Keratinocyte (primary cell): ENCODE measurements at regions not wholly inside any gene's neighbourhood (a gene's known extent, or its start where the extent isn't known, plus 50 kb on each side); places are given as distances from the start of the nearest gene placed in this dataset.

Source experiments
- EZH2 ChIP-seq: IDR thresholded peaks from one replicate; pipeline ENCODE4 v1.6.1; 2012; ENCODE audit warnings: inconsistent platforms, mild to moderate bottlenecking, low read length, moderate library complexity
- TF ChIP-seq, protein P1 (sequence below), 3 experiments: IDR thresholded peaks in 1 of 3; conservative IDR thresholded peaks in 1 of 3; optimal IDR thresholded peaks in 1 of 3; 2 replicates in 2 of 3; 3 replicates in 1 of 3; pipeline versions ENCODE3 to v1.5.1; 2011; ENCODE audit warnings: low read length in 3 of 3, mild to moderate bottlenecking in 3 of 3, moderate library complexity in 2 of 3, control low read depth in 1 of 3, inconsistent platforms in 1 of 3; ENCODE audit not compliant: insufficient read depth in 2 of 3; ENCODE audit errors: extremely low read depth in 1 of 3

DNA sequence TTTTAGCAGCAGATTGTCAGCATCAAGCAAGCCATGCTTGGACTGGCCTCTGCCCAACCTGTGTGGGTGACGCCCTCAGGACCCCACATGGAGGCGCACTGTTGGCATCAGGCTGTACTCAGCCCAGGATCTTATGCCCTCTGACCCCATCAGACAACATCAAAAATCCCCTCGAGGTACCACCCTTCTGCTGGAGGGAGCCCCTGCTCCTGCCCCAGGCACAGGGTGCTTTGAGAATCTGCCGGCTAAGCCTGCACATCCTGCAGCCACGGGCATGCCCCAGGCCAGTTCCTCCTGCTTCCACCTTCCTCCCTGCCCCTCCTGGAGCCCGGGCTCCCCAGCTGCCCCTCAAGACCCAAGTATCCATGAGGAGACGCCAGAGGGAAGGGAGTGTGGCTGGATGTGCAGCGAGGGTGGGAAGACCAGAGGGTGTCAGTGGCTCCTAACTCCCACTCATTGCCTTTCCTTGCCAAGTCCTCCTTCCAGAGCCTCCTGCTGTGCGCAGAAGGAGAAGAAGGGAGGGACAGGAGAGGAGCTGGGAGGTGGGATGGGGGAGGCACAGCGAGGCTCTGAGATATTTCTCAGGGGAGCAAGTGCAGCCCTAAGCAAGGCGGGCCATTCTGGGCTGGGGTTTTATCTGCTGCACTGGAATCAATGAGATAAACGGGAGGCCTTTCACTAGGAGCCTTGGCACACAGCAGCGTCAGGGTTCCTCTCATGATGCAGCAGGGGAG lies 77.4 kb upstream of the CST7 start:
- TF ChIP-seq, protein P1, sequence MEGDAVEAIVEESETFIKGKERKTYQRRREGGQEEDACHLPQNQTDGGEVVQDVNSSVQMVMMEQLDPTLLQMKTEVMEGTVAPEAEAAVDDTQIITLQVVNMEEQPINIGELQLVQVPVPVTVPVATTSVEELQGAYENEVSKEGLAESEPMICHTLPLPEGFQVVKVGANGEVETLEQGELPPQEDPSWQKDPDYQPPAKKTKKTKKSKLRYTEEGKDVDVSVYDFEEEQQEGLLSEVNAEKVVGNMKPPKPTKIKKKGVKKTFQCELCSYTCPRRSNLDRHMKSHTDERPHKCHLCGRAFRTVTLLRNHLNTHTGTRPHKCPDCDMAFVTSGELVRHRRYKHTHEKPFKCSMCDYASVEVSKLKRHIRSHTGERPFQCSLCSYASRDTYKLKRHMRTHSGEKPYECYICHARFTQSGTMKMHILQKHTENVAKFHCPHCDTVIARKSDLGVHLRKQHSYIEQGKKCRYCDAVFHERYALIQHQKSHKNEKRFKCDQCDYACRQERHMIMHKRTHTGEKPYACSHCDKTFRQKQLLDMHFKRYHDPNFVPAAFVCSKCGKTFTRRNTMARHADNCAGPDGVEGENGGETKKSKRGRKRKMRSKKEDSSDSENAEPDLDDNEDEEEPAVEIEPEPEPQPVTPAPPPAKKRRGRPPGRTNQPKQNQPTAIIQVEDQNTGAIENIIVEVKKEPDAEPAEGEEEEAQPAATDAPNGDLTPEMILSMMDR (optimal IDR thresholded peaks at IDR 0.05 in 1 of 3, IDR thresholded peaks at IDR 0.05 in 1 of 3, conservative IDR thresholded peaks at IDR 0.05 in 1 of 3; ENCODE audit: extremely low read depth in 1 of 3, insufficient read depth in 2 of 3, low read length in 3 of 3): no peak
- no peak for TF ChIP-seq EZH2
